EH (cell line): ENCODE measurements at regions not wholly inside any gene's neighbourhood (a gene's known extent, or its start where the extent isn't known, plus 50 kb on each side); places are given as distances from the start of the nearest gene placed in this dataset.

ENCODE experiments used
- DNase-seq: peaks from one replicate; pipeline ENCODE4 v3.0.0-alpha.2; 2015; ENCODE audit warnings: low read depth

- no peak for DNase-seq
These were observed 149.4 kb upstream of the MRPS30 start for GRCh38 chr5:44659334-44659733.

GRCh38 chr5:44652674-44653073, 156.1 kb upstream of the MRPS30 start:
- no peak for DNase-seq

- no peak for DNase-seq
These were observed 162.7 kb upstream of the MRPS30 start for GRCh38 chr5:44646016-44646415.

GRCh38 chr5:44645502-44645901, 163.2 kb upstream of the MRPS30 start:
- no peak for DNase-seq

GRCh38 chr5:44644628-44645027, 164.1 kb upstream of the MRPS30 start:
- DNase-seq, result no peak

GRCh38 chr5:44641820-44642219, 166.9 kb upstream of the MRPS30 start:
- no peak for DNase-seq

- DNase-seq, result no peak
These were observed 167.7 kb upstream of the MRPS30 start for GRCh38 chr5:44640945-44641456.

- no peak for DNase-seq
These were observed 170.6 kb upstream of the MRPS30 start for GRCh38 chr5:44637916-44638869.

- no peak for DNase-seq
These were observed 176.4 kb upstream of the MRPS30 start for GRCh38 chr5:44632344-44632743.

- DNase-seq, result no peak
These were observed 181.9 kb upstream of the MRPS30 start for GRCh38 chr5:44626846-44627245.

GRCh38 chr5:44622331-44622730, 186.4 kb upstream of the MRPS30 start:
- DNase-seq, result no peak

GRCh38 chr5:44619875-44620610, 188.7 kb upstream of the MRPS30 start:
- DNase-seq, result no peak

- DNase-seq, result no peak
These were observed 193.9 kb upstream of the MRPS30 start for GRCh38 chr5:44614845-44615244.

- no peak for DNase-seq
These were observed 194.8 kb upstream of the MRPS30 start for GRCh38 chr5:44613936-44614335.

GRCh38 chr5:44605926-44606325, 202.8 kb upstream of the MRPS30 start:
- no peak for DNase-seq

- no peak for DNase-seq
These were observed 205.1 kb upstream of the MRPS30 start for GRCh38 chr5:44603496-44604272.

- DNase-seq, result no peak
These were observed 185.5 kb upstream of the FGF10 start for GRCh38 chr5:44574678-44575077.

- no peak for DNase-seq
These were observed 179.3 kb upstream of the FGF10 start for GRCh38 chr5:44568519-44568918.

GRCh38 chr5:44565902-44566301, 176.7 kb upstream of the FGF10 start:
- DNase-seq, result no peak

GRCh38 chr5:44565360-44565759, 176.1 kb upstream of the FGF10 start:
- DNase-seq, result no peak

GRCh38 chr5:44546286-44546685, 157.1 kb upstream of the FGF10 start:
- DNase-seq, result peak; percentile 35

- no peak for DNase-seq
These were observed 154.3 kb upstream of the FGF10 start for GRCh38 chr5:44543511-44543910.
